GM23338 (cell line): ENCODE measurements at regions not wholly inside any gene's neighbourhood (a gene's known extent, or its start where the extent isn't known, plus 50 kb on each side); places are given as distances from the start of the nearest gene placed in this dataset.

ENCODE experiments used
- ATAC-seq: fragments of 200-7000 bp; cut with Tn5 transposase; 3 replicates; pipeline ENCODE4 v1.9.1; 2020
- DNase-seq: peaks from one replicate; pipeline ENCODE4 v3.0.0-alpha.2; 2015; ENCODE audit warnings: low spot score
- H2AFZ ChIP-seq: fragments of 200-600 bp; sonication (generic); 2 replicates; pipeline ENCODE4 v1.8.0; 2016; ENCODE audit warnings: antibody characterized with exemption, mild to moderate bottlenecking, moderate library complexity
- H3F3A ChIP-seq: fragments of 200-600 bp; sonication (generic); replicated peaks from 2 replicates; pipeline ENCODE4 v1.8.0; 2017; ENCODE audit warnings: antibody characterized with exemption, mixed run types, low read depth
- H3K27ac ChIP-seq: fragments of 200-600 bp; sonication (generic); 2 replicates; pipeline ENCODE4 v1.6.1; 2016; ENCODE audit warnings: low read depth
- H3K27me3 ChIP-seq: fragments of 200-600 bp; sonication (generic); 2 replicates; pipeline ENCODE4 v1.8.0; 2016; ENCODE audit warnings: mild to moderate bottlenecking, mixed run types, moderate library complexity; ENCODE audit not compliant: insufficient read depth
- H3K36me3 ChIP-seq: fragments of 200-600 bp; sonication (generic); 2 replicates; pipeline ENCODE4 v1.8.0; 2016; ENCODE audit warnings: mild to moderate bottlenecking; ENCODE audit not compliant: insufficient read depth
- H3K4me1 ChIP-seq: fragments of 200-600 bp; sonication (generic); 2 replicates; pipeline ENCODE4 v1.8.0; 2016; ENCODE audit warnings: mild to moderate bottlenecking, moderate library complexity; ENCODE audit not compliant: insufficient read depth
- H3K4me2 ChIP-seq: fragments of 200-600 bp; sonication (generic); 2 replicates; pipeline ENCODE4 v1.7.1; 2017; ENCODE audit warnings: mixed run types
- H3K4me3 ChIP-seq: fragments of 200-600 bp; sonication (generic); 2 replicates; pipeline ENCODE4 v1.6.1; 2016; ENCODE audit warnings: mixed run types
- H3K79me2 ChIP-seq: fragments of 200-600 bp; sonication (generic); replicated peaks from 2 replicates; pipeline ENCODE4 v1.8.0; 2017; ENCODE audit warnings: mild to moderate bottlenecking; ENCODE audit not compliant: insufficient read depth
- H3K9me2 ChIP-seq: fragments of 200-600 bp; sonication (generic); 2 replicates; pipeline ENCODE4 v1.8.0; 2017; ENCODE audit not compliant: insufficient read depth
- H4K20me1 ChIP-seq: fragments of 200-600 bp; sonication (generic); replicated peaks from 2 replicates; pipeline ENCODE4 v1.8.0; 2017; ENCODE audit warnings: mild to moderate bottlenecking; ENCODE audit not compliant: insufficient read depth
- H3K27ac Mint-ChIP-seq: 2 replicates; pipeline ENCODE4 v1.8.0; 2020; ENCODE audit warnings: inconsistent platforms, mild to moderate bottlenecking, moderate library complexity, mixed read lengths
- H3K27me3 Mint-ChIP-seq: 3 replicates; pipeline ENCODE4 v1.8.0; 2022; ENCODE audit warnings: low read depth, mild to moderate bottlenecking, moderate library complexity, mixed read lengths, inconsistent platforms; ENCODE audit not compliant: insufficient read depth, poor library complexity
- H3K36me3 Mint-ChIP-seq: 3 replicates; pipeline ENCODE4 v1.8.0; 2021; ENCODE audit warnings: low read depth, mild to moderate bottlenecking, inconsistent platforms, moderate library complexity, mixed read lengths
- H3K4me1 Mint-ChIP-seq: 3 replicates; pipeline ENCODE4 v1.8.0; 2020; ENCODE audit warnings: mild to moderate bottlenecking, inconsistent platforms, mixed read lengths
- H3K4me3 Mint-ChIP-seq: 3 replicates; pipeline ENCODE4 v1.8.0; 2021; ENCODE audit warnings: moderate library complexity, mild to moderate bottlenecking, inconsistent platforms, mixed read lengths
- H3K9me3 Mint-ChIP-seq: 3 replicates; pipeline ENCODE4 v1.8.0; 2020; ENCODE audit warnings: moderate library complexity, mild to moderate bottlenecking, inconsistent platforms, mixed read lengths
- CREB1 ChIP-seq: fragments of 250-450 bp; sonication (Bioruptor Pico); IDR thresholded peaks from 2 replicates; pipeline ENCODE4 v1.5.0; 2020; ENCODE audit warnings: low read depth, mild to moderate bottlenecking, moderate library complexity
- CTCF ChIP-seq, 2 experiments: fragments of 200-600 bp in 1 of 2; sonication (generic) in 1 of 2; conservative IDR thresholded peaks; 2 replicates each; pipeline versions ENCODE4 v1.5.1 to v1.6.1; 2016 to 2017; ENCODE audit warnings: antibody characterized with exemption in 2 of 2, low read depth in 2 of 2, mild to moderate bottlenecking in 2 of 2, moderate library complexity in 1 of 2
- ETS1 ChIP-seq: IDR thresholded peaks from 2 replicates; pipeline ENCODE4 v1.6.1; 2016; ENCODE audit warnings: antibody characterized with exemption
- EZH2 ChIP-seq: fragments of 200-600 bp; sonication (generic); IDR thresholded peaks from one replicate; pipeline ENCODE4 v1.8.0; 2017; ENCODE audit warnings: antibody characterized with exemption, mild to moderate bottlenecking, low read depth; ENCODE audit not compliant: unreplicated experiment
- EZH2phosphoT487 ChIP-seq: fragments of 200-600 bp; sonication (generic); IDR thresholded peaks from one replicate; pipeline ENCODE4 v1.8.1; 2018; ENCODE audit warnings: antibody characterized with exemption; ENCODE audit not compliant: unreplicated experiment
- JUNB ChIP-seq: IDR thresholded peaks from one replicate; pipeline ENCODE4 v1.6.1; 2016; ENCODE audit warnings: antibody characterized with exemption; ENCODE audit not compliant: unreplicated experiment
- NANOG ChIP-seq: IDR thresholded peaks from 2 replicates; pipeline ENCODE4 v1.6.1; 2016; ENCODE audit warnings: antibody characterized with exemption, borderline replicate concordance
- POLR2AphosphoS5 ChIP-seq: IDR thresholded peaks from 2 replicates; pipeline ENCODE4 v1.6.1; 2016; ENCODE audit warnings: antibody characterized with exemption, low read depth
- REST ChIP-seq: IDR thresholded peaks from one replicate; pipeline ENCODE4 v1.6.1; 2018; ENCODE audit warnings: antibody characterized with exemption; ENCODE audit not compliant: unreplicated experiment
- STAT1 ChIP-seq: IDR thresholded peaks from one replicate; pipeline ENCODE4 v1.6.1; 2016; ENCODE audit warnings: antibody characterized with exemption; ENCODE audit not compliant: unreplicated experiment
- ZNF114 ChIP-seq: fragments of 250-450 bp; sonication (Bioruptor Pico); IDR thresholded peaks from 2 replicates; pipeline ENCODE4 v1.5.0; 2020; ENCODE audit warnings: mild to moderate bottlenecking, moderate library complexity
- ZNF331 ChIP-seq: fragments of 250-450 bp; sonication (Bioruptor Pico); IDR thresholded peaks from 2 replicates; pipeline ENCODE4 v1.5.0; 2020; ENCODE audit warnings: low read depth, mild to moderate bottlenecking, moderate library complexity
- ZNF462 ChIP-seq: fragments of 250-450 bp; sonication (Bioruptor Pico); IDR thresholded peaks from 2 replicates; pipeline ENCODE4 v1.5.0; 2020; ENCODE audit warnings: mild to moderate bottlenecking, moderate library complexity

- no peaks in the 10 kb centered on the region for H3K79me2 ChIP-seq
- H2AFZ ChIP-seq: no peak overlapping the region
- H3K4me1 ChIP-seq: no peaks in the 10 kb centered on the region
- H4K20me1 ChIP-seq: no peaks in the 10 kb centered on the region
- H3K27ac ChIP-seq: no peak overlapping the region
- no peak overlapping the region for H3K27ac Mint-ChIP-seq
- H3F3A ChIP-seq: no peaks in the 10 kb centered on the region
- H3K36me3 ChIP-seq: no peaks in the 10 kb centered on the region
- H3K9me2 ChIP-seq: no peaks in the 10 kb centered on the region
- no peak overlapping the region for H3K4me2 ChIP-seq
- peaks cover 6% of the 10 kb centered on the region for H3K27me3 Mint-ChIP-seq
- peaks cover 15% of the 10 kb centered on the region for H3K9me3 Mint-ChIP-seq
- no peaks in the 10 kb centered on the region for H3K27me3 ChIP-seq
- no peak overlapping the region for H3K4me3 Mint-ChIP-seq
- TF ChIP-seq ETS1: no peak
- TF ChIP-seq STAT1: no peak
- no peak for TF ChIP-seq ZNF114 (CRISPR knock-in tag)
- no peak for TF ChIP-seq CTCF (conservative IDR thresholded peaks at IDR 0.05; ENCODE audit: low read depth in 2 of 2)
- TF ChIP-seq EZH2: no peak
- TF ChIP-seq JUNB: no peak
- no peak for TF ChIP-seq ZNF462 (CRISPR knock-in tag)
- no peak for TF ChIP-seq REST
- TF ChIP-seq ZNF331 (CRISPR knock-in tag): no peak
- TF ChIP-seq POLR2AphosphoS5: no peak
- TF ChIP-seq EZH2phosphoT487: no peak
- no peak for TF ChIP-seq NANOG
- TF ChIP-seq CREB1 (CRISPR knock-in tag): no peak
- DNase-seq (no peak), ATAC-seq (no peak)
- no peaks in the 10 kb centered on the region for H3K4me1 Mint-ChIP-seq
- peaks cover 5% of the 10 kb centered on the region; the same call in 2 of the 3 replicates for H3K36me3 Mint-ChIP-seq
- no peak overlapping the region for H3K4me3 ChIP-seq
These were observed 55.9 kb downstream of the MRPL36 start for GRCh38 chr5:1743769-1744085.
